K562 (cell line): ENCODE measurements at regions not wholly inside any gene's neighbourhood (a gene's known extent, or its start where the extent isn't known, plus 50 kb on each side); places are given as distances from the start of the nearest gene placed in this dataset.

Experiments used
- ATF2 ChIP-seq: sonication (generic); formaldehyde crosslinking; IDR thresholded peaks from 2 replicates; pipeline ENCODE4 v1.8.1; 2022; ENCODE audit warnings: missing genetic modification reagents
- ELF4 ChIP-seq: fragments of 450-650 bp; formaldehyde crosslinking; IDR thresholded peaks from 2 replicates; pipeline ENCODE4 v1.4.0; 2022; ENCODE audit warnings: missing genetic modification characterization

GRCh38 chr5:90134892-90135291 is 274.7 kb downstream of the CETN3 start:
- TF ChIP-seq ELF4 (CRISPR knock-in tag) (no peak), ATF2 (CRISPR knock-in tag) (no peak)
